ENCODE measurements at regions not wholly inside any gene's neighbourhood (a gene's known extent, or its start where the extent isn't known, plus 50 kb on each side); places are given as distances from the start of the nearest gene placed in this dataset.
A peak's percentile ranks its signal among the peaks of the same experiment; 100 is the strongest.

DNA sequence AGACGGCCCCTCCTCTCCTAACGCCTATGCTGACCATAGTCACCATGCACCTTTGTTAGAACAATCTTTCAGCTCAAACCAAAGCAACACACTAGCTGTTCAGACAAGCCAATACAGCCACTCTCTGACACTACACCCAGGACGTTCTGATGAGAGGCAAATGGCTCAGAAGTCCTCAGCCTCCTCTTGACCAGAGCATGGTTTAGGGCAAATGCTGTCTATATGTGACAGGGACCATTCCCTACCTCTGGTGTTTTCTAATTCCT lies 264.8 kb upstream of the HES1 start:
- DNase-seq (ENCODE audit: low spot score in 2 of 2) = no peak
- H3K4me3 ChIP-seq = no peak overlapping the region
- intact Hi-C loops (cut with DNase I; ENCODE audit: low total_unique reads) = no loop called here
- H3K9me3 ChIP-seq = no peaks in the 10 kb centered on the region
- peak overlapping the region; percentile 52 to 61 for H3K27ac ChIP-seq
- no peaks in the 10 kb centered on the region for H3K4me1 ChIP-seq
- H3K36me3 ChIP-seq = no peaks in the 10 kb centered on the region
- TF ChIP-seq POLR2A (IDR thresholded peaks at IDR 0.05) (no peak), POLR2AphosphoS5 (IDR thresholded peaks at IDR 0.05) (no peak)
- peaks cover 0 to 5% of the 10 kb centered on the region in 2 donors for H3K27me3 ChIP-seq

DNA sequence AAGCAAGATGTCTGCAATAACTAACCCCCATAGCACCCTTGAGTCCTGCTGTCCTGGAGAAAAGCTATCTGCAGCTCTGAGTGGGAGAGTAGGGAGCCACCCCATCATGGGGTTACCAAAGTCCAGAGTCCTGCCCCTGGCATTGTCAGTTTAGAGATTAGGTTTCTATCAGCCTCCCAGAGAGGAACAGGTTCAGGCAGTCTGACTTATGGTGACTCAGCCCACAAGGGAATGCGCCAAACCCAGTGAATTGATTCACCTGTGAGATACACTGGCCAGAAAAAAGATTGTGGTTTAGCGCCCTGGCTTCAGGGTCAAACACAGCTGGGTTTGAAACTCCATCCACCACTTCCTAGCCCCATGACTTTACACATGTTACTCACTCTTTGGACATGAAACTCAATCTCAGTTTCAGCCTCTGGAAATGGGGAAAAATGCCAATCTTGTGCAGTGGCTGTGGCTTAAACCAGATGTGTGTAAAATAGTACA lies 263.6 kb upstream of the HES1 start:
- TF ChIP-seq POLR2A (IDR thresholded peaks at IDR 0.05) (no peak), POLR2AphosphoS5 (IDR thresholded peaks at IDR 0.05) (no peak)
- TF ChIP-seq, protein P1, sequence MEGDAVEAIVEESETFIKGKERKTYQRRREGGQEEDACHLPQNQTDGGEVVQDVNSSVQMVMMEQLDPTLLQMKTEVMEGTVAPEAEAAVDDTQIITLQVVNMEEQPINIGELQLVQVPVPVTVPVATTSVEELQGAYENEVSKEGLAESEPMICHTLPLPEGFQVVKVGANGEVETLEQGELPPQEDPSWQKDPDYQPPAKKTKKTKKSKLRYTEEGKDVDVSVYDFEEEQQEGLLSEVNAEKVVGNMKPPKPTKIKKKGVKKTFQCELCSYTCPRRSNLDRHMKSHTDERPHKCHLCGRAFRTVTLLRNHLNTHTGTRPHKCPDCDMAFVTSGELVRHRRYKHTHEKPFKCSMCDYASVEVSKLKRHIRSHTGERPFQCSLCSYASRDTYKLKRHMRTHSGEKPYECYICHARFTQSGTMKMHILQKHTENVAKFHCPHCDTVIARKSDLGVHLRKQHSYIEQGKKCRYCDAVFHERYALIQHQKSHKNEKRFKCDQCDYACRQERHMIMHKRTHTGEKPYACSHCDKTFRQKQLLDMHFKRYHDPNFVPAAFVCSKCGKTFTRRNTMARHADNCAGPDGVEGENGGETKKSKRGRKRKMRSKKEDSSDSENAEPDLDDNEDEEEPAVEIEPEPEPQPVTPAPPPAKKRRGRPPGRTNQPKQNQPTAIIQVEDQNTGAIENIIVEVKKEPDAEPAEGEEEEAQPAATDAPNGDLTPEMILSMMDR (IDR thresholded peaks at IDR 0.05) = no peak
- H3K4me1 ChIP-seq = no peaks in the 10 kb centered on the region
- H3K4me3 ChIP-seq = no peak overlapping the region
- peak; percentile 61 to 71 for DNase-seq (ENCODE audit: low spot score in 2 of 2)
- H3K9me3 ChIP-seq = no peaks in the 10 kb centered on the region
- no peaks in the 10 kb centered on the region for H3K36me3 ChIP-seq
- intact Hi-C loops (cut with DNase I; ENCODE audit: low total_unique reads) = no loop called here
- H3K27ac ChIP-seq = peak overlapping the region; percentile 9 to 64
- H3K27me3 ChIP-seq = peaks cover 0 to 5% of the 10 kb centered on the region in 2 donors

DNA sequence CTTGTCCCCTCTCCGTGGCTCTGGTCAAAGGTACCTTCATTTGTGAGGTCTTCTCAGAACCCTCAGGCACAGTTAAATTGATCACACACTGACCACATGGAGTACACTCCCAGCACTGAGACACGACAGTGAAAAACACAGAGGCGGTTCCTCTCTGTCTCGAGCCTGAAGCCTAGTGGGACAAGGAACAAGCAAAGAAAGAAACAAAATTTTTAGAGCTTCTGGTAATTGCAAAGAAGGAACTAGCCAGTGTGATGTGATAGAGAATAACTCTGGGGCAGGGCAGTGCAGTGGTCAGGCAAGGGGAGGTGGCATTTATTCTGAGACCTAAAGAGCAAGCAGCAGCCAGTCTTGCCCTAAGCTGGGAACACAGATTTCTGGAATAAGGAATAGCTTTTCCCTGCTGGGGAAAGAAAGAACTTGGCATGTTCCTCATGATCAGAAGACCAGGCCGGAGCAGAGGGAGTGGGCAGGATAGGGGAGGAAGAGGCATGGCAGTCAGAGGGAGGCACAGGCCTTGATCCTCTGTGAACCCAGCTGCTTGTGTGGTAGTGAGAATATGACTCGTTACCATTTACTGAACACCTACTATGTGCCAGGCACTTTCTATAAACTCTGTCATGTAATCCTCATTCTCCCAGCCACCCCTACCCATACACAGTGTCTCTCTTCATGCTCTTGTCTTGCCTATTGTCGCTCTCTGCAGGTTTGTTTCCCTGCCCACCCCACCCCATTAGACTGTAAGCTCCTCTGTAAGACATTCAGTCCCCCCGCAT lies 262.3 kb upstream of the HES1 start:
- Histone ChIP-seq H3K4me1 (no peaks in the 10 kb centered on the region), H3K27ac (peak overlapping the region in 1 of 2 donors; percentile 2), H3K36me3 (no peaks in the 10 kb centered on the region), H3K4me3 (no peak overlapping the region), H3K9me3 (no peaks in the 10 kb centered on the region), H3K27me3 (peaks cover 0 to 5% of the 10 kb centered on the region in 2 donors)
- intact Hi-C loops (cut with DNase I; ENCODE audit: low total_unique reads) = loop anchor here (1.0 kb wide), 1 partner anchor 14 kb away; no protein-coding TSS in a partner anchor
- no peak for TF ChIP-seq POLR2A (IDR thresholded peaks at IDR 0.05)
- TF ChIP-seq, protein P1 (IDR thresholded peaks at IDR 0.05) = no peak
- TF ChIP-seq POLR2AphosphoS5 (IDR thresholded peaks at IDR 0.05) = no peak
- no peak for DNase-seq (ENCODE audit: low spot score in 2 of 2)

DNA sequence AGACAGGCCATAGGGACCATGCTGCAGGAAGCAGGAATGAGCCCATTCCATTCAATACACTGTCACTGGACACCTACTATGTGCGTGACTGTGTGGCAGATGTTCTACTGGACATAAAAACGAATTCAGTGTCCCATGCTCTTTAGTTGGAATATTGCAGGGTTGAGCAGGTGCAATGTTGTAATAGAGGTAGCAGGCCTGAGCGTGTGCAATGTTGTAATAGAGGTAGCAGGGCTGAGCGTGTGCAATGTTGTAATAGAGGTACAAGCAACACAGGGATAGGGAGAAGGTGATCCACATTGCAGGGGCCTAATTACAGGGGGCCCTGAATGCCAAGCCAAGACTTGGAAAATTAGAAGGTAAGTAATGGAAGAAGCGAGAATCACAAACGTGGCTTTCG lies 261.4 kb upstream of the HES1 start:
- DNase-seq (ENCODE audit: low spot score in 2 of 2) = no peak
- H3K4me1 ChIP-seq = no peaks in the 10 kb centered on the region
- TF ChIP-seq POLR2A (IDR thresholded peaks at IDR 0.05) (no peak), POLR2AphosphoS5 (IDR thresholded peaks at IDR 0.05) (no peak)
- TF ChIP-seq, protein P1 (IDR thresholded peaks at IDR 0.05) = no peak
- no peaks in the 10 kb centered on the region for H3K27me3 ChIP-seq
- no peaks in the 10 kb centered on the region for H3K9me3 ChIP-seq
- H3K27ac ChIP-seq = no peak overlapping the region
- intact Hi-C loops (cut with DNase I; ENCODE audit: low total_unique reads) = loop anchor here (1.0 kb wide), 1 partner anchor 15 kb away; no protein-coding TSS in a partner anchor
- H3K36me3 ChIP-seq = no peaks in the 10 kb centered on the region
- no peak overlapping the region for H3K4me3 ChIP-seq

DNA sequence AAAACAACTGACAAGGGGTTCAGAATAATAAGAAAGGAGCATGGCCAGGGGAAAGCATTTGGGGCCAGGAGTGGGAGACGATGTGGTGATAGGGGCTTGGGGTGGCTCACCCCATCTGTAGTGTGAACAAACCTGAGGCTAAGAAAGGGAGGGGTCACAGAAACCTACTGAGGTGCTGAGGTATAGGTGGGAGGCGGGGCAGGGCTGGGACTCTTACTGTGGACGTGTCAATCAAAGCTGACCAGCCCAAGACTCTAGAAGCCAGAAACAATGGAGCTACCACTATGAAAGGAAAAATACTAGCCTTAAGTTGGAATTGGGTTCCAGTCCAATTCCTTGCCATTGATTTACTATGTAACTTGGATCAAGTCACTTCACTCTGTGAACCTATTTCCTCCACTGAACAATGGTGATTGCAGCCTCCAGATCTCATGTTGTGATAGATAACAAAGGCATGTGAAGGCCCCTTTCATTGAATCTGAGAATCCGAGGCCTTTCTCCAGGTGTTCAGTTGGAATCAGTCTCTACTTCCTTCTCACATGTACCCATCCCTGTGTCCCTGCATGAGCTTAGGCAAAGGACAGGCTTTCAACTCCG lies 260.9 kb upstream of the HES1 start:
- H3K27ac ChIP-seq = no peak overlapping the region
- DNase-seq (ENCODE audit: low spot score in 2 of 2) = no peak
- no peaks in the 10 kb centered on the region for H3K36me3 ChIP-seq
- intact Hi-C loops (cut with DNase I; ENCODE audit: low total_unique reads) = loop anchor here (1.0 kb wide), 1 partner anchor 16 kb away; no protein-coding TSS in a partner anchor
- no peak overlapping the region for H3K4me3 ChIP-seq
- no peaks in the 10 kb centered on the region for H3K4me1 ChIP-seq
- no peak for TF ChIP-seq POLR2A (IDR thresholded peaks at IDR 0.05)
- no peak for TF ChIP-seq POLR2AphosphoS5 (IDR thresholded peaks at IDR 0.05)
- TF ChIP-seq, protein P1 (IDR thresholded peaks at IDR 0.05) = no peak
- no peaks in the 10 kb centered on the region for H3K9me3 ChIP-seq
- H3K27me3 ChIP-seq = no peaks in the 10 kb centered on the region
